Chondrocyte (in vitro differentiated cells): ENCODE measurements at regions not wholly inside any gene's neighbourhood (a gene's known extent, or its start where the extent isn't known, plus 50 kb on each side); places are given as distances from the start of the nearest gene placed in this dataset.

Experiments
- DNase-seq: peaks from one replicate; pipeline ENCODE4 v3.0.0; 2021; ENCODE audit warnings: mixed read lengths, low spot score
- H3K27ac Mint-ChIP-seq: one replicate; pipeline ENCODE4 v1.8.0; 2021; ENCODE audit warnings: mild to moderate bottlenecking, moderate library complexity, mixed read lengths; ENCODE audit not compliant: unreplicated experiment
- H3K27me3 Mint-ChIP-seq: 2 replicates; pipeline ENCODE4 v1.8.0; 2021; ENCODE audit warnings: low read depth, mixed read lengths
- H3K36me3 Mint-ChIP-seq: 2 replicates; pipeline ENCODE4 v1.8.0; 2021; ENCODE audit warnings: low read depth, mixed read lengths
- H3K4me1 Mint-ChIP-seq: 2 replicates; pipeline ENCODE4 v1.8.0; 2021; ENCODE audit warnings: low read depth, mild to moderate bottlenecking, mixed read lengths
- H3K4me3 Mint-ChIP-seq: one replicate; pipeline ENCODE4 v1.8.0; 2021; ENCODE audit warnings: mild to moderate bottlenecking, moderate library complexity, mixed read lengths; ENCODE audit not compliant: unreplicated experiment
- H3K9me3 Mint-ChIP-seq: 2 replicates; pipeline ENCODE4 v1.8.0; 2021; ENCODE audit warnings: low read depth, mixed read lengths
- TF ChIP-seq, protein P1 (sequence below): fragments of 200-600 bp; sonication (generic); IDR thresholded peaks from 2 replicates; pipeline ENCODE4 v1.5.0; 2021; ENCODE audit warnings: antibody characterized with exemption, mild to moderate bottlenecking, moderate library complexity

DNA sequence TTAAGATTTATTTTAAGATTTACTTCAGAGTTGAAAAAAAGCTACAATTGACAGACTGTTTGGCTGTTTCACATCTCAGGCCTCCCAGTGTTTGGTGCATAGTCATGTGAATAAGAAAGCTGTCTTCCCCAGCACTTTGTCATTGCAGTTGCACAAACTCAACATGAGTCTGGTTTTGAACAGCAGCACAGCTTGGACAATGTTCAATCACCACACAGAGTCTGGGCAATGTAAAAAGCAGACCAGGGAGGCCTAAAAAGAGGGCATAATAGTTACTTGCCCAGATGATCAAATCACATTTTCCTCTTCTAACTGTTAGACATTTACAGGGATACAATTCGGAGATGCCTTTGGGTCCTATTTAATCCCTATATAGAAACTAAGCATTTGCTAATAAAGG, 1055.0 kb downstream of the RPA4 start:
- Mint-ChIP-seq H3K27ac (no peak overlapping the region), H3K4me3 (no peak overlapping the region), H3K4me1 (peaks cover 5% of the 10 kb centered on the region), H3K36me3 (no peaks in the 10 kb centered on the region), H3K27me3 (no peaks in the 10 kb centered on the region), H3K9me3 (peaks cover 2% of the 10 kb centered on the region)
- TF ChIP-seq, protein P1, sequence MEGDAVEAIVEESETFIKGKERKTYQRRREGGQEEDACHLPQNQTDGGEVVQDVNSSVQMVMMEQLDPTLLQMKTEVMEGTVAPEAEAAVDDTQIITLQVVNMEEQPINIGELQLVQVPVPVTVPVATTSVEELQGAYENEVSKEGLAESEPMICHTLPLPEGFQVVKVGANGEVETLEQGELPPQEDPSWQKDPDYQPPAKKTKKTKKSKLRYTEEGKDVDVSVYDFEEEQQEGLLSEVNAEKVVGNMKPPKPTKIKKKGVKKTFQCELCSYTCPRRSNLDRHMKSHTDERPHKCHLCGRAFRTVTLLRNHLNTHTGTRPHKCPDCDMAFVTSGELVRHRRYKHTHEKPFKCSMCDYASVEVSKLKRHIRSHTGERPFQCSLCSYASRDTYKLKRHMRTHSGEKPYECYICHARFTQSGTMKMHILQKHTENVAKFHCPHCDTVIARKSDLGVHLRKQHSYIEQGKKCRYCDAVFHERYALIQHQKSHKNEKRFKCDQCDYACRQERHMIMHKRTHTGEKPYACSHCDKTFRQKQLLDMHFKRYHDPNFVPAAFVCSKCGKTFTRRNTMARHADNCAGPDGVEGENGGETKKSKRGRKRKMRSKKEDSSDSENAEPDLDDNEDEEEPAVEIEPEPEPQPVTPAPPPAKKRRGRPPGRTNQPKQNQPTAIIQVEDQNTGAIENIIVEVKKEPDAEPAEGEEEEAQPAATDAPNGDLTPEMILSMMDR: no peak
- no peak for DNase-seq

DNA sequence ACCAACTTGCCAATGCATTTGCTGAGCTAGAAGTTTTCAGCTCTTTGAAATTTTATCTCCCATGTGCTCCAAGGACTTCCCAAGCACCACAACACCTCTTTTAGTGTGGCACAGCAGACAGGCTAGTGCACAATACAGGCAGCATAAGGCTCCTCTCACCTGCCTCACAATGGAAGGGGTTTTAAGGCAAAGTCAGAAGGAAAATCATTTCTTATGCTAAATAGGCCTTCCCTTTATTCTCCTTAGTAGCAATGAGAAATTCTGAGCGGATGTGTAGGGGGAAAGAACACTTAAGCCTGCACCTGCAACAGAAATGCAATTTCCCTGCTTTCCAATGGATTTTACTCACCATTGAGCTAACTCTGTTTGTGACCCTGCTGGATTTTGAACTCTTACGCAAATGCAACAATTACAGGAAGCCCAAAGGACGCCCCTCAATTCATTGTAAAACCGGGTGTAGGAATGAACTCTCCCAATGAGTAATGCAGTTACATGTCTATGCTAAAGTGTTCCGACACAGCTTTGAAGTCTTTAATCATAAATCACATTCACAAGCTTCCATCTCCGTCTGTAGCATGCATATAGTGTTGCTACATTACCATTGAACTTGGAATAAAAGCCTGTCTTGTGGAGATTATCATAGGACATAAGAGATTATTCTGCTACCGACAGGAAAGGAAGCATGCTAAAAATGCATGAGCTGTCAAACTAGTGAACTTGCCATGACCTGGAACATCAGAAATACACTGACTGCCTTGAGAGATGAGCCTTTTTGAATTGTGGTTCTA, 1084.9 kb downstream of the RPA4 start:
- no peak for DNase-seq
- Mint-ChIP-seq H3K27me3 (peaks cover 1% of the 10 kb centered on the region), H3K27ac (no peak overlapping the region)

DNA sequence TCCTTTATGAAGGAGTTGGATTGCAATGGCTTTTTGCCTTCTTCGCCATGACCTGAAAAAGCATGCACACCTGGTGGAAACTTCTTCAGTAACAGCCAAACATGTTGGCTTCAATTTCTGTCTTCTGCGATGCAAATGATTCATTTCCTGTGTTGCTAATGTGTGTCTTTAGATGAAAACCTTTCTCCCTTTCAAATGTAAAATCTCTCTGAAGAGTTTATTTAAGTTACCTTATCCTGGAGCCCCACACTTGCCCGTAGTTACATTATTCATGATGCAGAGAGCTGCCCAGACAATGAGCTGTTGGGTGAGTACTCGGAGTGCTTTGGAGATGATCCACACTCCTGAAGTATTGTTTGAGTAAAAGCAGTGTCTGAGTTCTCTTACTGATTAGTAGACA, 1100.9 kb downstream of the RPA4 start:
- no peaks in the 10 kb centered on the region for H3K27me3 Mint-ChIP-seq
- no peak overlapping the region for H3K27ac Mint-ChIP-seq
- TF ChIP-seq, protein P1: no peak
- no peak overlapping the region for H3K4me3 Mint-ChIP-seq
- peaks cover 3% of the 10 kb centered on the region for H3K4me1 Mint-ChIP-seq
- DNase-seq: no peak
- no peaks in the 10 kb centered on the region for H3K36me3 Mint-ChIP-seq
- H3K9me3 Mint-ChIP-seq: no peaks in the 10 kb centered on the region

More for the DNA sequence above, 1084.9 kb downstream of the RPA4 start:
- H3K36me3 Mint-ChIP-seq: no peaks in the 10 kb centered on the region
- no peak overlapping the region for H3K4me3 Mint-ChIP-seq
- no peaks in the 10 kb centered on the region for H3K9me3 Mint-ChIP-seq
- TF ChIP-seq, protein P1: no peak
- H3K4me1 Mint-ChIP-seq: no peaks in the 10 kb centered on the region

DNA sequence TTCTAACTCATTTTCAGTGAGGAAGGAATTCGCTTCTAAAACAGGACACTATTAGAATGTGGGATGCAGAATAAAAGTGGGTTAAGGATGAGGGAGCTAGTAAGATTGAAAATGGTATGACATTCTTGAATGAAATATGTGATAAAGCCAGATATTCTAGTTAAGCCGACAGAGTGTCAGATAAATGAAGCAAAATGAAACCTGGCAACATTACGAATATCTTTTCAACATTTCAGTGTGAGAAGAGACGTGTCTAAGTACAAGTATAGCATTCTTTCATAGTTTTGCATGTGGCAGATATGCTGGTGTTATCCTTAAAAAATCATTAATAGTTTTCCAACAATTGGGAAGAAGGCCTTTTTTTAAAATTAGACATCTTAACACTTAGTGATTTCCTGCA, 1101.4 kb downstream of the RPA4 start:
- Mint-ChIP-seq H3K9me3 (no peaks in the 10 kb centered on the region), H3K36me3 (no peaks in the 10 kb centered on the region), H3K27ac (no peak overlapping the region), H3K4me3 (no peak overlapping the region), H3K4me1 (peaks cover 3% of the 10 kb centered on the region), H3K27me3 (no peaks in the 10 kb centered on the region)
- TF ChIP-seq, protein P1: no peak
- DNase-seq: no peak

DNA sequence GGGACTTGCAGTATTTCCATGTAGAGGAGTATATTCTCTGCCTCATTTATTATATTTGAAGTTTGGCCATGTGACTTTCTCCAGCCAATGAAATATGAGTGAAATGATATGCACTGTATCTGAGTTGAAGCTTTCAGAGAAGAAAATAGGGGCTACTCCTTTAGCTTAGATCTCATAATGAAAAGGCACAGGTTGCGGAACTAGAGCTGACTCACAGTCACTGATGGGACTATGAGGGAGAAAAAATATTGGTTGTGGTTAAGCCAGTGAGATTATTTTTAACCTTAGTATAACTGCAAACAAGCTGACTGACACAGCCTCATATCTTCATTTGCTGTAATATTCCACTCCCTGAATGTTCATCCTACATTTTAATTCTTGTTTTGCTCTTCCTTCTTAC, 1104.3 kb downstream of the RPA4 start:
- H3K4me3 Mint-ChIP-seq: no peak overlapping the region
- H3K36me3 Mint-ChIP-seq: peaks cover 2% of the 10 kb centered on the region
- H3K9me3 Mint-ChIP-seq: peaks cover 10% of the 10 kb centered on the region
- no peak for DNase-seq
- H3K4me1 Mint-ChIP-seq: peaks cover 3% of the 10 kb centered on the region
- TF ChIP-seq, protein P1: no peak
- no peak overlapping the region for H3K27ac Mint-ChIP-seq
- H3K27me3 Mint-ChIP-seq: no peaks in the 10 kb centered on the region
